Colonic mucosa (tissue), 4 donors: ENCODE measurements at regions not wholly inside any gene's neighbourhood (a gene's known extent, or its start where the extent isn't known, plus 50 kb on each side); places are given as distances from the start of the nearest gene placed in this dataset.
"Not testable (repeated sequence)": the region's sequence is repeated elsewhere in the genome, so short reads cannot be mapped to it uniquely, and the experiment has no call there.

Source experiments
- DNase-seq: peaks from one replicate; pipeline ENCODE4 v3.0.0-alpha.2; 2020
- H3K27ac ChIP-seq: fragments of 200-600 bp; one replicate; pipeline ENCODE4 v1.8.0; 2021
- H3K27me3 ChIP-seq: fragments of 200-600 bp; one replicate; pipeline ENCODE4 v1.8.0; 2021
- H3K36me3 ChIP-seq: fragments of 200-600 bp; one replicate; pipeline ENCODE4 v1.8.0; 2021
- H3K4me1 ChIP-seq: fragments of 200-600 bp; one replicate; pipeline ENCODE4 v1.8.0; 2021; ENCODE audit warnings: mild to moderate bottlenecking
- H3K4me3 ChIP-seq: fragments of 200-600 bp; one replicate; pipeline ENCODE4 v1.8.0; 2021
- H3K9ac ChIP-seq, 2 donors: one replicate each; pipeline ENCODE4 v1.7.0; 2013; ENCODE audit warnings: control low read depth in 2 of 2, low read depth in 2 of 2, low read length in 2 of 2
- H3K9me3 ChIP-seq: fragments of 200-600 bp; one replicate; pipeline ENCODE4 v1.8.0; 2021
- CTCF ChIP-seq: fragments of 200-600 bp; IDR thresholded peaks from one replicate; pipeline ENCODE4 v1.8.0; 2022; ENCODE audit warnings: antibody characterized with exemption, mild to moderate bottlenecking
- intact Hi-C: fragments of 100-400 bp; cut with DNase I; formaldehyde crosslinking; loops from one replicate; pipeline ENCODE4 v1.14.1; 2022
- donor health status: healthy.
- donor health status: DM: no; HTN: no; CAD: no.
- donor health status: DM: no; HTN: no; CAD: no.

GRCh38 chr3:162610261-162610660 lies 1113.7 kb downstream of the OTOL1 start:
- Histone ChIP-seq H3K4me1 (no peaks in the 10 kb centered on the region), H3K9me3 (no peaks in the 10 kb centered on the region), H3K36me3 (no peaks in the 10 kb centered on the region), H3K4me3 (no peak overlapping the region), H3K27ac (no peak overlapping the region), H3K9ac (no peak overlapping the region), H3K27me3 (no peaks in the 10 kb centered on the region)
- intact Hi-C loops = no loop called here
- DNase-seq = no peak
- no peak for TF ChIP-seq CTCF

GRCh38 chr3:162612991-162613390 lies 1116.4 kb downstream of the OTOL1 start:
- TF ChIP-seq CTCF = no peak
- intact Hi-C loops = no loop called here

GRCh38 chr3:162626172-162626571 lies 1129.6 kb downstream of the OTOL1 start:
- intact Hi-C loops = no loop called here
- TF ChIP-seq CTCF = no peak
- DNase-seq = no peak

More at GRCh38 chr3:162612991-162613390, 1116.4 kb downstream of the OTOL1 start:
- Histone ChIP-seq H3K9me3 (no peaks in the 10 kb centered on the region), H3K36me3 (no peaks in the 10 kb centered on the region), H3K4me1 (no peaks in the 10 kb centered on the region), H3K9ac (no peak overlapping the region), H3K4me3 (no peak overlapping the region), H3K27ac (no peak overlapping the region), H3K27me3 (no peaks in the 10 kb centered on the region)
- DNase-seq = no peak

GRCh38 chr3:162628531-162628930 lies 1131.9 kb downstream of the OTOL1 start:
- Histone ChIP-seq H3K4me1 (no peaks in the 10 kb centered on the region), H3K36me3 (no peaks in the 10 kb centered on the region), H3K9me3 (no peaks in the 10 kb centered on the region), H3K27ac (no peak overlapping the region), H3K9ac (no peak overlapping the region), H3K4me3 (no peak overlapping the region), H3K27me3 (no peaks in the 10 kb centered on the region)
- no peak for TF ChIP-seq CTCF
- intact Hi-C loops = no loop called here
- no peak for DNase-seq

More at GRCh38 chr3:162626172-162626571, 1129.6 kb downstream of the OTOL1 start:
- H3K4me1 ChIP-seq = no peaks in the 10 kb centered on the region
- no peaks in the 10 kb centered on the region for H3K27me3 ChIP-seq
- no peak overlapping the region for H3K4me3 ChIP-seq
- no peaks in the 10 kb centered on the region for H3K36me3 ChIP-seq
- no peak overlapping the region for H3K27ac ChIP-seq
- H3K9ac ChIP-seq = no peak overlapping the region
- H3K9me3 ChIP-seq = no peaks in the 10 kb centered on the region

GRCh38 chr3:162629372-162629771 lies 1132.8 kb downstream of the OTOL1 start:
- H3K9ac ChIP-seq = no peak overlapping the region
- no peak for TF ChIP-seq CTCF
- no peaks in the 10 kb centered on the region for H3K9me3 ChIP-seq
- H3K27me3 ChIP-seq = no peaks in the 10 kb centered on the region
- no peak for DNase-seq
- H3K27ac ChIP-seq = no peak overlapping the region
- no peak overlapping the region for H3K4me3 ChIP-seq
- no peaks in the 10 kb centered on the region for H3K36me3 ChIP-seq
- intact Hi-C loops = no loop called here
- no peaks in the 10 kb centered on the region for H3K4me1 ChIP-seq

- Histone ChIP-seq H3K36me3 (no peaks in the 10 kb centered on the region), H3K27ac (no peak overlapping the region), H3K4me3 (no peak overlapping the region), H3K27me3 (no peaks in the 10 kb centered on the region), H3K4me1 (no peaks in the 10 kb centered on the region), H3K9me3 (no peaks in the 10 kb centered on the region), H3K9ac (no peak overlapping the region)
- intact Hi-C loops = no loop called here
- DNase-seq = no peak
- TF ChIP-seq CTCF = no peak
Measured at GRCh38 chr3:162632672-162633071, 1136.1 kb downstream of the OTOL1 start.

- H3K4me1 ChIP-seq, H3K9me3 ChIP-seq, DNase-seq, H3K9ac ChIP-seq, intact Hi-C loops, H3K4me3 ChIP-seq, H3K27ac ChIP-seq, H3K36me3 ChIP-seq, H3K27me3 ChIP-seq: not testable (repeated sequence)
Measured at GRCh38 chr3:162640208-162640607, 1143.6 kb downstream of the OTOL1 start.
